ENCODE measurements at regions not wholly inside any gene's neighbourhood (a gene's known extent, or its start where the extent isn't known, plus 50 kb on each side); places are given as distances from the start of the nearest gene placed in this dataset.
A peak's percentile ranks its signal among the peaks of the same experiment; 100 is the strongest.

GRCh38 chr18:43364535-43364934 is 87.2 kb upstream of the SYT4 start (continued):
- TF ChIP-seq ZBTB11 (tag by site-specific recombination; conservative IDR thresholded peaks at IDR 0.05; ENCODE audit: low read depth) (peak; percentile 82), ZNF121 (tag by site-specific recombination; IDR thresholded peaks at IDR 0.05) (no peak), PATZ1 (tag by site-specific recombination; IDR thresholded peaks at IDR 0.05) (no peak), SP2 (tag by site-specific recombination; IDR thresholded peaks at IDR 0.05) (no peak), ZFP37 (tag by site-specific recombination; IDR thresholded peaks at IDR 0.05) (0 out of 2 replicates have a peak, but pooled peaks have one; percentile 46), ZBTB48 (tag by site-specific recombination; IDR thresholded peaks at IDR 0.05) (no peak), ZNF114 (tag by site-specific recombination; IDR thresholded peaks at IDR 0.05) (no peak), ZNF518A (tag by site-specific recombination; conservative IDR thresholded peaks at IDR 0.05; ENCODE audit: low read depth) (peak; percentile 82), ZNF324 (tag by site-specific recombination; IDR thresholded peaks at IDR 0.05) (no peak), ZNF404 (tag by site-specific recombination; IDR thresholded peaks at IDR 0.05) (0 out of 2 replicates have a peak, but pooled peaks have one; percentile 33), ZNF16 (tag by site-specific recombination; IDR thresholded peaks at IDR 0.05; ENCODE audit: low read depth) (no peak), ZFP41 (tag by site-specific recombination; IDR thresholded peaks at IDR 0.05; ENCODE audit: borderline replicate concordance) (no peak), ZNF560 (tag by site-specific recombination; IDR thresholded peaks at IDR 0.05; ENCODE audit: borderline replicate concordance) (no peak)

GRCh38 chr18:43367895-43368294 is 90.6 kb upstream of the SYT4 start:
- CTCF ChIA-PET: no interaction called here
- no peak for TF ChIP-seq IKZF3 (tag by site-specific recombination; IDR thresholded peaks at IDR 0.05)
- TF ChIP-seq KLF16 (tag by site-specific recombination; IDR thresholded peaks at IDR 0.05): no peak
- TF ChIP-seq ZNF843 (tag by site-specific recombination; IDR thresholded peaks at IDR 0.05): no peak
- no peak for TF ChIP-seq BCL6B (tag by site-specific recombination; IDR thresholded peaks at IDR 0.05)
- TF ChIP-seq ZNF341 (tag by site-specific recombination; IDR thresholded peaks at IDR 0.05; ENCODE audit: low read depth): no peak
- TF ChIP-seq WT1 (tag by site-specific recombination; IDR thresholded peaks at IDR 0.05): no peak
- TF ChIP-seq ZNF792 (tag by site-specific recombination; IDR thresholded peaks at IDR 0.05): no peak
- no peak for TF ChIP-seq KLF17 (tag by site-specific recombination; IDR thresholded peaks at IDR 0.05)
- no peak for TF ChIP-seq MYNN (tag by site-specific recombination; IDR thresholded peaks at IDR 0.05; ENCODE audit: borderline replicate concordance)
- no peak for TF ChIP-seq ZNF223 (tag by site-specific recombination; IDR thresholded peaks at IDR 0.05)
- no peak for TF ChIP-seq ZNF610 (tag by site-specific recombination; IDR thresholded peaks at IDR 0.05; ENCODE audit: borderline replicate concordance)
- TF ChIP-seq ZNF664 (tag by site-specific recombination; IDR thresholded peaks at IDR 0.05): no peak

More at GRCh38 chr18:43367895-43368294, 90.6 kb upstream of the SYT4 start:
- POLR2A ChIA-PET: no interaction called here
- Histone ChIP-seq H3K9me3 (ENCODE audit: control insufficient read depth, insufficient read depth, low read depth, low read length) (no peaks in the 10 kb centered on the region), H3K4me3 (ENCODE audit: low read depth, low read length) (no peak overlapping the region), H3K4me1 (ENCODE audit: control insufficient read depth, insufficient read depth, low read length) (no peaks in the 10 kb centered on the region), H3K27ac (ENCODE audit: extremely low read depth, low read depth, low read length) (no peak overlapping the region), H3K36me3 (ENCODE audit: control insufficient read depth in 2 of 2, insufficient read depth in 1 of 2, low read length in 2 of 2) (no peaks in the 10 kb centered on the region)

Measured in HEK293 (cell line).